IMR-90 (cell line): ENCODE measurements at regions not wholly inside any gene's neighbourhood (a gene's known extent, or its start where the extent isn't known, plus 50 kb on each side); places are given as distances from the start of the nearest gene placed in this dataset.

Source experiments
- ATAC-seq: fragments of 200-7000 bp; cut with Tn5 transposase; 2 replicates; pipeline ENCODE4 v1.9.1; 2020; ENCODE audit warnings: low read depth, mild to moderate bottlenecking, moderate library complexity
- BruUV-seq: library from RNA; stranded (reverse); fragments of 400-500 nt; replicated peaks from 2 replicates; lab custom pipeline; 2021; lab: Mats Ljungman, UMichigan
- CTCF ChIA-PET: fragments of 300-600 bp; formaldehyde crosslinking; extraction: SDS; loops from one replicate; lab custom pipeline; 2021; ENCODE audit warnings: antibody characterized with exemption; lab: Yijun Ruan, JAX
- POLR2A ChIA-PET: fragments of 300-600 bp; sonication (Branson Sonifier 250); formaldehyde crosslinking; loops from one replicate; lab custom pipeline; 2022; ENCODE audit warnings: antibody characterized with exemption; ENCODE audit not compliant: unreplicated experiment; lab: Charles Lee
- DNase-seq: peaks from one replicate; pipeline ENCODE4 v3.0.0; 2013
- H2AFZ ChIP-seq: replicated peaks from 2 replicates; pipeline ENCODE3; 2013; ENCODE audit warnings: low read length, mild to moderate bottlenecking; ENCODE audit not compliant: poor library complexity
- H2AK5ac ChIP-seq: 2 replicates; pipeline ENCODE4 v1.6.1; 2013; ENCODE audit warnings: low read depth, low read length, inconsistent platforms
- H2AK9ac ChIP-seq: replicated peaks from 2 replicates; pipeline ENCODE3; 2013; ENCODE audit warnings: mild to moderate bottlenecking, low read depth, low read length, moderate library complexity; ENCODE audit not compliant: poor library complexity
- H2BK120ac ChIP-seq: 2 replicates; pipeline ENCODE4 v1.6.1; 2013; ENCODE audit warnings: low read depth, low read length, inconsistent platforms
- H2BK15ac ChIP-seq: 3 replicates; pipeline ENCODE4 v1.6.1; 2013; ENCODE audit warnings: low read depth, low read length, inconsistent platforms
- H2BK20ac ChIP-seq: 2 replicates; pipeline ENCODE4 v1.6.1; 2013; ENCODE audit warnings: low read depth, mild to moderate bottlenecking, inconsistent platforms, low read length, moderate library complexity
- H2BK5ac ChIP-seq: 2 replicates; pipeline ENCODE4 v1.6.1; 2013; ENCODE audit warnings: mild to moderate bottlenecking, low read depth, low read length, inconsistent platforms; ENCODE audit not compliant: poor library complexity, severe bottlenecking
- H3K14ac ChIP-seq: replicated peaks from 2 replicates; pipeline ENCODE4 v1.6.1; 2013; ENCODE audit warnings: low read depth, low read length, inconsistent platforms
- H3K18ac ChIP-seq: 2 replicates; pipeline ENCODE4 v1.6.1; 2013; ENCODE audit warnings: low read depth, low read length, control low read depth
- H3K23ac ChIP-seq: 2 replicates; pipeline ENCODE4 v1.6.1; 2013; ENCODE audit warnings: low read depth, low read length, inconsistent platforms
- H3K27ac ChIP-seq: 2 replicates; pipeline ENCODE4 v1.5.1; 2013; ENCODE audit warnings: mild to moderate bottlenecking, control low read depth, low read length; ENCODE audit not compliant: insufficient read depth
- H3K27me3 ChIP-seq: 2 replicates; pipeline ENCODE4 v1.6.1; 2013; ENCODE audit warnings: low read length; ENCODE audit not compliant: control insufficient read depth, insufficient read depth
- H3K36me3 ChIP-seq: 2 replicates; pipeline ENCODE4 v1.6.1; 2013; ENCODE audit warnings: low read length, mixed read lengths; ENCODE audit not compliant: control insufficient read depth, insufficient read depth
- H3K4ac ChIP-seq: 2 replicates; pipeline ENCODE4 v1.6.1; 2013; ENCODE audit warnings: low read depth, low read length, inconsistent platforms
- H3K4me1 ChIP-seq: 2 replicates; pipeline ENCODE4 v1.6.1; 2013; ENCODE audit warnings: low read length, mixed read lengths; ENCODE audit not compliant: control insufficient read depth, insufficient read depth
- H3K4me2 ChIP-seq: 2 replicates; pipeline ENCODE4 v1.6.1; 2013; ENCODE audit warnings: low read depth, mild to moderate bottlenecking, control low read depth, low read length, moderate library complexity
- H3K4me3 ChIP-seq: 2 replicates; pipeline ENCODE4 v1.5.1; 2013; ENCODE audit warnings: low read depth, mild to moderate bottlenecking, control low read depth, low read length, moderate library complexity; ENCODE audit not compliant: insufficient read depth
- H3K56ac ChIP-seq: 2 replicates; pipeline ENCODE4 v1.6.1; 2013; ENCODE audit warnings: low read length, inconsistent platforms; ENCODE audit not compliant: insufficient read depth; ENCODE audit errors: extremely low read depth
- H3K79me1 ChIP-seq, 2 experiments: 2 replicates each; pipeline ENCODE4 v1.6.1; 2013; ENCODE audit warnings: low read length in 2 of 2, inconsistent platforms in 1 of 2, low read depth in 1 of 2
- H3K9ac ChIP-seq: 2 replicates; pipeline ENCODE4 v1.6.1; 2013; ENCODE audit warnings: low read depth, low read length, control low read depth
- H3K9me1 ChIP-seq: 2 replicates; pipeline ENCODE4 v1.6.1; 2013; ENCODE audit warnings: low read length, inconsistent platforms; ENCODE audit not compliant: insufficient read depth
- H3K9me3 ChIP-seq: 2 replicates; pipeline ENCODE4 v1.6.1; 2013; ENCODE audit warnings: low read length; ENCODE audit not compliant: control insufficient read depth, insufficient read depth
- H4K20me1 ChIP-seq: 2 replicates; pipeline ENCODE4 v1.6.1; 2013; ENCODE audit warnings: low read length, inconsistent platforms; ENCODE audit not compliant: insufficient read depth
- H4K5ac ChIP-seq: 2 replicates; pipeline ENCODE4 v1.6.1; 2013; ENCODE audit warnings: mild to moderate bottlenecking, low read depth, low read length, control low read depth
- H4K8ac ChIP-seq, 2 experiments: 2 replicates each; pipeline ENCODE4 v1.6.1; 2013; ENCODE audit warnings: low read depth in 2 of 2, low read length in 2 of 2, control low read depth in 1 of 2, inconsistent platforms in 1 of 2
- H4K91ac ChIP-seq: 2 replicates; pipeline ENCODE4 v1.6.1; 2013; ENCODE audit warnings: low read depth, low read length, inconsistent platforms; ENCODE audit not compliant: insufficient read depth
- MAFK ChIP-seq: IDR thresholded peaks from 2 replicates; pipeline ENCODE4 v1.6.1; 2012; ENCODE audit warnings: low read depth, low read length, improper control_type of control experiment
- NFE2L2 ChIP-seq: fragments of 150-350 bp; IDR thresholded peaks from 2 replicates; pipeline ENCODE4 v1.6.1; 2016; ENCODE audit warnings: low read depth, mild to moderate bottlenecking, low read length
- POLR2A ChIP-seq: IDR thresholded peaks from 2 replicates; pipeline ENCODE4 v1.6.1; 2012; ENCODE audit warnings: mild to moderate bottlenecking, low read depth, low read length
- RCOR1 ChIP-seq: IDR thresholded peaks from 2 replicates; pipeline ENCODE4 v1.6.1; 2012; ENCODE audit warnings: mild to moderate bottlenecking, low read length, improper control_type of control experiment; ENCODE audit not compliant: insufficient replicate concordance
- WGBS, 2 experiments: methylation state at CpG; one replicate each; pipeline versions ENCODE4 v1.1.5 to v1.1.7; 2013; ENCODE audit warnings: missing lambda C conversion rate in 2 of 2; ENCODE audit not compliant: insufficient read length in 1 of 2; ENCODE audit errors: extremely low coverage in 2 of 2; 5-methylcytosine and 5-hydroxymethylcytosine counted together
- dilution Hi-C: fragments of 300-500 bp; cut with HindIII; formaldehyde crosslinking; loops from one replicate; pipeline ENCODE4 v1.14.3; 2018; ENCODE audit warnings: low sequenced_read_pairs; ENCODE audit not compliant: unreplicated experiment
- in situ Hi-C: fragments of 300-500 bp; cut with MboI; formaldehyde crosslinking; loops from 3 replicates; pipeline ENCODE4 v1.14.3; 2019; ENCODE audit warnings: low sequenced_read_pairs, inconsistent platforms, mixed read lengths
- intact Hi-C: fragments of 100-400 bp; cut with micrococcal nuclease; formaldehyde crosslinking; loops from 2 replicates; pipeline ENCODE4 v1.10.0; 2022

DNA sequence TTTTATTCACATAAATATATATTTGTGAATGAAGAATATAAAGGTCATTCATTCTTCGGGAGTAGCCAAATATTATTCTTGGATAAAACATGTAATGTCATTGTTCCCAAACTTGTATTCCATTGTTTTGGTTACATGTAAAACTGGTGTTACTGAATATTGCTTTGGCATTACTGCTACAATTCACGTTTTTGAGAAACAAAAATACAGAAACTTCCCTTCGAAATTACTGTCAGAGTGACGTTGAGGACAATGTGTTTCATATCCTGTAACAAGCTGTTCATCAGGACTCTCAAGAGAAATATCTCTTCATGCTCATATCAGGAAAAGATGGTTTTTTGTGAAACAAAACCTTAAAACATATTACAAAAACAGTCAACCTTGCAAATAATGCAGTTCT is 258.9 kb upstream of the DDX53 start:
- H3K4ac ChIP-seq = no peak overlapping the region
- no peaks in the 10 kb centered on the region for H3K4me1 ChIP-seq
- POLR2A ChIA-PET = no interaction called here
- intact Hi-C loops = no loop called here
- dilution Hi-C loops = no loop called here
- no peaks in the 10 kb centered on the region for H4K20me1 ChIP-seq
- H2BK15ac ChIP-seq = no peak overlapping the region
- no peaks in the 10 kb centered on the region for H3K9me1 ChIP-seq
- no peak overlapping the region for H3K27ac ChIP-seq
- no peak overlapping the region for H2BK5ac ChIP-seq
- CTCF ChIA-PET = interaction anchor here (2.1 kb wide), 1 partner anchor 8 kb away, joined by 6 read pairs; no protein-coding TSS in a partner anchor
- no peak overlapping the region for H3K4me3 ChIP-seq
- in situ Hi-C loops = no loop called here
- no peak overlapping the region for H3K14ac ChIP-seq
- H4K5ac ChIP-seq = no peak overlapping the region
- H3K23ac ChIP-seq = no peak overlapping the region
- H2AFZ ChIP-seq = no peak overlapping the region
- H2AK9ac ChIP-seq = no peak overlapping the region
- no peak overlapping the region for H3K4me2 ChIP-seq
- H3K36me3 ChIP-seq = no peaks in the 10 kb centered on the region
- no peak overlapping the region for H3K56ac ChIP-seq
- no peaks in the 10 kb centered on the region for H3K9me3 ChIP-seq
- no TSS peak for BruUV-seq
- DNase-seq (no peak), ATAC-seq (no peak)
- TF ChIP-seq NFE2L2 (no peak), RCOR1 (no peak), POLR2A (no peak), MAFK (no peak)
- no CpG with 5 or more reads among the region's 4 CpGs for WGBS, 2 experiments
- H4K8ac ChIP-seq = no peak overlapping the region
- no peak overlapping the region for H4K91ac ChIP-seq
- H3K18ac ChIP-seq = no peak overlapping the region
- H2BK20ac ChIP-seq = no peak overlapping the region
- H2AK5ac ChIP-seq = no peak overlapping the region
- H3K79me1 ChIP-seq = no peaks in the 10 kb centered on the region
- H3K27me3 ChIP-seq = no peaks in the 10 kb centered on the region
- no peak overlapping the region for H3K9ac ChIP-seq
- no peak overlapping the region for H2BK120ac ChIP-seq
